Ovary (tissue), 3 donors: ENCODE measurements at regions not wholly inside any gene's neighbourhood (a gene's known extent, or its start where the extent isn't known, plus 50 kb on each side); places are given as distances from the start of the nearest gene placed in this dataset.

Source experiments
- POLR2A ChIP-seq: fragments of 450-650 bp; IDR thresholded peaks from one replicate; pipeline ENCODE4 v1.6.1; 2017; ENCODE audit warnings: antibody characterized with exemption, mild to moderate bottlenecking, moderate library complexity
- TF ChIP-seq, protein P1 (sequence below), 3 donors: fragments of 450-650 bp in 2 of 3; fragments of 200-600 bp in 1 of 3; IDR thresholded peaks; one replicate each; pipeline versions ENCODE4 v1.5.1 to v1.8.0; 2016 to 2022; ENCODE audit warnings: antibody characterized with exemption in 3 of 3, mild to moderate bottlenecking in 1 of 3
- donor health status: DM: no; HTN: no; CAD: no.

DNA sequence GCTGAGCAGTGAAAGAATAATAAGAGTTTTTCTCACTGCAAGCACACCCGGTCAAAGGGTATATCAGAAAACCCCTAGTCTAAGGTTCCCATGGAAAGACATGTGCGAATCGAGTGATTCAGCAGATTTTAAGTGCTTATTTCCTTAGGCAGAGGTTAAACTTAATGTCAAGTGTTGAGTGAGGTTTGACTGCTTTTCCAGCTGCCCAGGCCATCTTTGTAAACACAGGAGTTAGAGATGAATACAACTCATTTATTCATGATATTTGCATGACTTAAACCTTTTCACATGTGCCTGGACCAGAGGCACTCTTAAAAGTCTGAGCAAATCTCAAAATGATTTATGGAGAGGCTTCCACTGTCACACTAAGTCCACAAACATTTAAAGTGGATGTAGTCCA lies 137.8 kb upstream of the RGMB start:
- TF ChIP-seq, protein P1, sequence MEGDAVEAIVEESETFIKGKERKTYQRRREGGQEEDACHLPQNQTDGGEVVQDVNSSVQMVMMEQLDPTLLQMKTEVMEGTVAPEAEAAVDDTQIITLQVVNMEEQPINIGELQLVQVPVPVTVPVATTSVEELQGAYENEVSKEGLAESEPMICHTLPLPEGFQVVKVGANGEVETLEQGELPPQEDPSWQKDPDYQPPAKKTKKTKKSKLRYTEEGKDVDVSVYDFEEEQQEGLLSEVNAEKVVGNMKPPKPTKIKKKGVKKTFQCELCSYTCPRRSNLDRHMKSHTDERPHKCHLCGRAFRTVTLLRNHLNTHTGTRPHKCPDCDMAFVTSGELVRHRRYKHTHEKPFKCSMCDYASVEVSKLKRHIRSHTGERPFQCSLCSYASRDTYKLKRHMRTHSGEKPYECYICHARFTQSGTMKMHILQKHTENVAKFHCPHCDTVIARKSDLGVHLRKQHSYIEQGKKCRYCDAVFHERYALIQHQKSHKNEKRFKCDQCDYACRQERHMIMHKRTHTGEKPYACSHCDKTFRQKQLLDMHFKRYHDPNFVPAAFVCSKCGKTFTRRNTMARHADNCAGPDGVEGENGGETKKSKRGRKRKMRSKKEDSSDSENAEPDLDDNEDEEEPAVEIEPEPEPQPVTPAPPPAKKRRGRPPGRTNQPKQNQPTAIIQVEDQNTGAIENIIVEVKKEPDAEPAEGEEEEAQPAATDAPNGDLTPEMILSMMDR (IDR thresholded peaks at IDR 0.05): no peak
- no peak for TF ChIP-seq POLR2A
